HFFc6 (cell line): ENCODE measurements at regions not wholly inside any gene's neighbourhood (a gene's known extent, or its start where the extent isn't known, plus 50 kb on each side); places are given as distances from the start of the nearest gene placed in this dataset.

Experiments
- DNase-seq: peaks from one replicate; pipeline ENCODE4 v3.0.0-alpha.2; 2018
- H3K27ac Mint-ChIP-seq: 2 replicates; pipeline ENCODE4 v1.8.0; 2020; ENCODE audit warnings: mild to moderate bottlenecking, mixed read lengths
- H3K27me3 Mint-ChIP-seq: 2 replicates; pipeline ENCODE4 v1.8.0; 2021; ENCODE audit warnings: mild to moderate bottlenecking, moderate library complexity, mixed read lengths; ENCODE audit not compliant: insufficient read depth
- H3K36me3 Mint-ChIP-seq: 2 replicates; pipeline ENCODE4 v1.8.0; 2021; ENCODE audit warnings: low read depth, mixed read lengths
- H3K4me1 Mint-ChIP-seq: 2 replicates; pipeline ENCODE4 v1.8.0; 2020; ENCODE audit warnings: low read depth, mixed read lengths
- H3K4me3 Mint-ChIP-seq: 2 replicates; pipeline ENCODE4 v1.8.0; 2020; ENCODE audit warnings: mild to moderate bottlenecking, moderate library complexity, mixed read lengths
- H3K9me3 Mint-ChIP-seq: 2 replicates; pipeline ENCODE4 v1.8.0; 2020; ENCODE audit warnings: mild to moderate bottlenecking, mixed read lengths
- TF ChIP-seq, protein P1 (sequence below): fragments of 200-600 bp; sonication (generic); IDR thresholded peaks from 2 replicates; pipeline ENCODE4 v1.5.0; 2021; ENCODE audit warnings: antibody characterized with exemption, mild to moderate bottlenecking

- no peak for DNase-seq
- TF ChIP-seq, protein P1, sequence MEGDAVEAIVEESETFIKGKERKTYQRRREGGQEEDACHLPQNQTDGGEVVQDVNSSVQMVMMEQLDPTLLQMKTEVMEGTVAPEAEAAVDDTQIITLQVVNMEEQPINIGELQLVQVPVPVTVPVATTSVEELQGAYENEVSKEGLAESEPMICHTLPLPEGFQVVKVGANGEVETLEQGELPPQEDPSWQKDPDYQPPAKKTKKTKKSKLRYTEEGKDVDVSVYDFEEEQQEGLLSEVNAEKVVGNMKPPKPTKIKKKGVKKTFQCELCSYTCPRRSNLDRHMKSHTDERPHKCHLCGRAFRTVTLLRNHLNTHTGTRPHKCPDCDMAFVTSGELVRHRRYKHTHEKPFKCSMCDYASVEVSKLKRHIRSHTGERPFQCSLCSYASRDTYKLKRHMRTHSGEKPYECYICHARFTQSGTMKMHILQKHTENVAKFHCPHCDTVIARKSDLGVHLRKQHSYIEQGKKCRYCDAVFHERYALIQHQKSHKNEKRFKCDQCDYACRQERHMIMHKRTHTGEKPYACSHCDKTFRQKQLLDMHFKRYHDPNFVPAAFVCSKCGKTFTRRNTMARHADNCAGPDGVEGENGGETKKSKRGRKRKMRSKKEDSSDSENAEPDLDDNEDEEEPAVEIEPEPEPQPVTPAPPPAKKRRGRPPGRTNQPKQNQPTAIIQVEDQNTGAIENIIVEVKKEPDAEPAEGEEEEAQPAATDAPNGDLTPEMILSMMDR = no peak
- no peaks in the 10 kb centered on the region for H3K36me3 Mint-ChIP-seq
- H3K27me3 Mint-ChIP-seq = peaks cover 3% of the 10 kb centered on the region
- H3K4me3 Mint-ChIP-seq = no peak overlapping the region
- H3K27ac Mint-ChIP-seq = no peak overlapping the region
- no peaks in the 10 kb centered on the region for H3K4me1 Mint-ChIP-seq
- H3K9me3 Mint-ChIP-seq = no peaks in the 10 kb centered on the region
Measured at GRCh38 chr12:118467641-118468305, 91.4 kb downstream of the SUDS3 start.

DNA sequence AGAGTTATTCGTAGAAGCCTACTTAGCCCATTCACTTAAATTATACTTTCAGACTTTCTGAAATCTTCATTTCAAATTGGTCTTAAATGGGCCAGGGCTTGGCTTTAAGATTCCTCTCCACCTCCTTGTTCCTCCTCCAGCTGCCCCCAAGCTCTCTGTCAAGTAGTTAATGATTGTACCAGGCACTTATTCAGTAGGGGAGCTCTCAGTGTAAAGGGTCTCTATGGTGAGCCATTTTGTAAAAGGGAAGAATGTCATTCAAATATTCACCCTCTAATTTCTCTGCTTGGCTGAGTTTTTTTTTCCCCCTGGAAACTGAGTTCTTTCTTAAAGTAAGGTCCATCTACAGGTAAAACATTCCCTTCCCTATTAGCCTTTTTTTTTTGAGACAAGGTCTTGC, 96.6 kb downstream of the SUDS3 start:
- no peak for DNase-seq
- H3K36me3 Mint-ChIP-seq = no peaks in the 10 kb centered on the region
- no peaks in the 10 kb centered on the region for H3K9me3 Mint-ChIP-seq
- no peak overlapping the region for H3K4me3 Mint-ChIP-seq
- H3K4me1 Mint-ChIP-seq = no peaks in the 10 kb centered on the region
- no peak overlapping the region for H3K27ac Mint-ChIP-seq
- TF ChIP-seq, protein P1 = no peak
- peaks cover 6% of the 10 kb centered on the region for H3K27me3 Mint-ChIP-seq

- DNase-seq = no peak
- Mint-ChIP-seq H3K27ac (no peak overlapping the region), H3K9me3 (no peaks in the 10 kb centered on the region), H3K27me3 (no peaks in the 10 kb centered on the region), H3K4me3 (no peak overlapping the region), H3K36me3 (no peaks in the 10 kb centered on the region), H3K4me1 (no peaks in the 10 kb centered on the region)
- TF ChIP-seq, protein P1 = no peak
Measured at GRCh38 chr12:118480235-118480634, 103.9 kb downstream of the SUDS3 start.

DNA sequence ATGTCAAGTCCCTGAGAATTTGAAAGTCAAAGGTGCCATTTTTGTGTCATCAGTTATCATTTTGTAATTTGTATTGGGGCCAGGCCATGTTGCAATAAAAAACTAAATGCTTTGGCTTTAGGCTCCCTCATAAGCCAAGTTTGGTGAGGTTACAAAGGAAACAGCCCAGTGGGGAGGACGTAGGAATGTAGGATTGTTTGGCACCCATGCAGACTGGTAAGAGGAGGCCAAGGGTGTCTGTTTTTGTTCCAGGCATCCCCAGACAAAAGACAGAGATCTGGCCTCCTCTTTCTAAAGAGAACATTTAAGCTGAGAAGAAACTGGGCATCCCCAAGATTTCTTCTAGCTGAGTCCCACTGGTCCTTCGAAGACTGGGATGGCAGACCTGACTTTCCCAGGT, 111.7 kb downstream of the SUDS3 start:
- Mint-ChIP-seq H3K4me3 (no peak overlapping the region), H3K4me1 (no peaks in the 10 kb centered on the region), H3K36me3 (no peaks in the 10 kb centered on the region)

GRCh38 chr12:118493962-118494361, 117.6 kb downstream of the SUDS3 start:
- Mint-ChIP-seq H3K36me3 (no peaks in the 10 kb centered on the region), H3K4me3 (no peak overlapping the region), H3K4me1 (no peaks in the 10 kb centered on the region), H3K27me3 (peaks cover 3% of the 10 kb centered on the region; the same call in 1 of the 2 replicates), H3K27ac (no peak overlapping the region), H3K9me3 (peaks cover 7% of the 10 kb centered on the region; the same call in 1 of the 2 replicates)
- no peak for DNase-seq
- TF ChIP-seq, protein P1 = no peak

More for the DNA sequence above, 111.7 kb downstream of the SUDS3 start:
- Mint-ChIP-seq H3K27ac (no peak overlapping the region), H3K9me3 (peaks cover 23% of the 10 kb centered on the region), H3K27me3 (peaks cover 1% of the 10 kb centered on the region; the same call in 1 of the 2 replicates)
- no peak for DNase-seq
- TF ChIP-seq, protein P1 = no peak
